ENCODE measurements at regions not wholly inside any gene's neighbourhood (a gene's known extent, or its start where the extent isn't known, plus 50 kb on each side); places are given as distances from the start of the nearest gene placed in this dataset.

DNA sequence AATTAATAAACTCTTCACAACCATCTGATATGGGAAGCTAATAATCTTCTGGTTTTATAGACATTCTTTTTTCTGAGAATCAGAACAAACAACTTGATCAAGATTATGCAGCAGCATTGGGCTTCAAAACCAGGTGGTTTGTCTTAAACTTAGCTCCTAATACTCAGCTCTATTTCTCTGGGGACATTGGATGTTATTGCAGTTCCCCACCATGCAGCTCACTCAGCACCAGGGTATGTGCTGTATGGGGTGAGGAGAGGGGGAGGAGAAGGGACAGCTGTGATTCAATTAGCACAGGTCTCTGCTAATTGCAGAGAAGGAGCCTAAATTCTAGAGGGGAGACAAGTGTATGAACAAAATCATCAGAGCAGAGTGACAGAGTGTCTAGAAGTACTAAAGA is 210.7 kb upstream of the TNC start:
- Histone ChIP-seq H3K27ac (ENCODE audit: low read length) (no peak overlapping the region), H3K27me3 (ENCODE audit: control insufficient read depth, insufficient read depth, low read length) (no peaks in the 10 kb centered on the region), H3K9me3 (ENCODE audit: control insufficient read depth, insufficient read depth, low read length) (no peaks in the 10 kb centered on the region), H3K4me3 (ENCODE audit: low read length) (no peak overlapping the region), H3K4me1 (ENCODE audit: control insufficient read depth, insufficient read depth, low read length) (no peaks in the 10 kb centered on the region), H3K36me3 (ENCODE audit: control insufficient read depth, insufficient read depth, low read length) (no peaks in the 10 kb centered on the region)
- intact Hi-C loops (cut with micrococcal nuclease) = no loop called here
- Mint-ChIP-seq H3K27me3 (ENCODE audit: low read depth in 2 of 2) (no peaks in the 10 kb centered on the region), H3K27ac (no peak overlapping the region), H3K4me1 (no peaks in the 10 kb centered on the region), H3K4me3 (no peak overlapping the region), H3K36me3 (no peaks in the 10 kb centered on the region), H3K9me3 (peaks cover 4 to 7% of the 10 kb centered on the region in 2 donors)
- DNase-seq (no peak), ATAC-seq (no peak)
- TF ChIP-seq, protein P1, sequence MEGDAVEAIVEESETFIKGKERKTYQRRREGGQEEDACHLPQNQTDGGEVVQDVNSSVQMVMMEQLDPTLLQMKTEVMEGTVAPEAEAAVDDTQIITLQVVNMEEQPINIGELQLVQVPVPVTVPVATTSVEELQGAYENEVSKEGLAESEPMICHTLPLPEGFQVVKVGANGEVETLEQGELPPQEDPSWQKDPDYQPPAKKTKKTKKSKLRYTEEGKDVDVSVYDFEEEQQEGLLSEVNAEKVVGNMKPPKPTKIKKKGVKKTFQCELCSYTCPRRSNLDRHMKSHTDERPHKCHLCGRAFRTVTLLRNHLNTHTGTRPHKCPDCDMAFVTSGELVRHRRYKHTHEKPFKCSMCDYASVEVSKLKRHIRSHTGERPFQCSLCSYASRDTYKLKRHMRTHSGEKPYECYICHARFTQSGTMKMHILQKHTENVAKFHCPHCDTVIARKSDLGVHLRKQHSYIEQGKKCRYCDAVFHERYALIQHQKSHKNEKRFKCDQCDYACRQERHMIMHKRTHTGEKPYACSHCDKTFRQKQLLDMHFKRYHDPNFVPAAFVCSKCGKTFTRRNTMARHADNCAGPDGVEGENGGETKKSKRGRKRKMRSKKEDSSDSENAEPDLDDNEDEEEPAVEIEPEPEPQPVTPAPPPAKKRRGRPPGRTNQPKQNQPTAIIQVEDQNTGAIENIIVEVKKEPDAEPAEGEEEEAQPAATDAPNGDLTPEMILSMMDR (IDR thresholded peaks at IDR 0.05) = no peak

DNA sequence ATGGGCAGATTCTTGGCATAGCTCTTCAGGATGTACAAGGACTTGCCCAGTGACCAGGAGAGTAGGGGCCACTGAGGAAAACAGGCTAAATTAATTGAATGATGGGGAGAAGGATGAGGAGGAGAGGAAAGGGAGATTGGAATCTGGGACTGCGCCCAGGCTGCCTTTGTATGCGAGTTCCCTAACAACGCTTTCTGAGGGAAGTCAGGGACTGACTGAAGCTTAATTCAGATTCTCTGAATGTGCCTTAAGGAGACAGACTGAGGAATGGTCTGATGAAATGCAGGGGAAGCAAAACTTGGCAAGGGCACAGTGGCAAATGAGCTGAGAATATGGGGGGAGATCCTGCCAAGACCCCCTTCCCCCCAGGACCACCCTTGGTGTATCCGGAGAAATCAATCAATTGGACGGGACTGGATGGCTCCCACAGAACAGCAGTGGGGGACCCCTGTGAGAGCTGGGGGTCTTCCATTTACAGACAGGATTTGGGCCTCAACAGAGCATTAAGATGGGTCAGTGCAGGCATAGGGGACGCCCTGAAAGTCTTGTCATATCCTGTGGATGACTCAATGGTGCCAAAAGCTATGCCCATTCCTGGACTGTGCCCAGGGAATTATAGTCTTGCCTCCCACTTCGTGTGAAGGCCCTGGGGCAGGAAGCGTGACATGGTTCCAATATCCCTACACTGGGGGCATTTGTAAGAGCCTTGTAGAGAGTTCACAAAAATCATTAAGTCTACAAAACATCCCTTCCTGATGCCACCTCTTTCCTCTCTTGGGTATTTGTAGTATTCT is 215.5 kb upstream of the TNC start:
- ATAC-seq = no peak

DNA sequence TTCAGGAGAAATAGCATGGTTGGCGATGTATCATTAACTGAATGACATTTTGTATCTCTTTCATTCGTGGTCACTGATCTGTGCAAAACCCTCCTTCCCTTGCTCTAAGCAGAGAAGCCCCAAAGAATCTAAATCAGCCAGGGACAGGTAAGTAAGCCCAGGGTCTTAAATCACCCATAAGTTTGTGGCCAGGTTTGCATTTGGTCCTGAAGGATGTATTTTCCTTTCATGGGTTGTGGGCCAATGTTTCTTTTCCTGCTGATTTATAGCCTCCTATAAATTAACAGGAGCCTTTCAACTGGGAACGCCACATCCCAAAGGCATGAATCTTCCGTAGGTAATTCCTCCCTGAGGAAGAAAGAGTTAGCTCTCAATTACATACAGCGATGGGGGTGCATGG is 217.5 kb upstream of the TNC start:
- H3K9me3 ChIP-seq (ENCODE audit: control insufficient read depth, insufficient read depth, low read length) = no peaks in the 10 kb centered on the region
- no peaks in the 10 kb centered on the region for H3K27me3 ChIP-seq (ENCODE audit: control insufficient read depth, insufficient read depth, low read length)
- no peaks in the 10 kb centered on the region for H3K36me3 Mint-ChIP-seq
- TF ChIP-seq, protein P1 (IDR thresholded peaks at IDR 0.05) = no peak
- intact Hi-C loops (cut with micrococcal nuclease) = no loop called here
- no peak overlapping the region for H3K4me3 ChIP-seq (ENCODE audit: low read length)
- ATAC-seq (no peak), DNase-seq (no peak)
- H3K4me1 ChIP-seq (ENCODE audit: control insufficient read depth, insufficient read depth, low read length) = no peaks in the 10 kb centered on the region
- H3K4me1 Mint-ChIP-seq = no peaks in the 10 kb centered on the region
- H3K27ac ChIP-seq (ENCODE audit: low read length) = no peak overlapping the region
- H3K27me3 Mint-ChIP-seq (ENCODE audit: low read depth in 2 of 2) = no peaks in the 10 kb centered on the region
- no peaks in the 10 kb centered on the region for H3K36me3 ChIP-seq (ENCODE audit: control insufficient read depth, insufficient read depth, low read length)
- H3K27ac Mint-ChIP-seq = no peak overlapping the region
- no peak overlapping the region for H3K4me3 Mint-ChIP-seq
- H3K9me3 Mint-ChIP-seq = peaks cover 4 to 9% of the 10 kb centered on the region in 2 donors
- WGBS (ENCODE audit: insufficient coverage) = 83% methylated on average over 5 of the region's 5 CpGs

More for the DNA sequence above, 215.5 kb upstream of the TNC start:
- WGBS (ENCODE audit: insufficient coverage) = 84% methylated on average over 8 of the region's 8 CpGs
- Histone ChIP-seq H3K27ac (ENCODE audit: low read length) (no peak overlapping the region), H3K36me3 (ENCODE audit: control insufficient read depth, insufficient read depth, low read length) (no peaks in the 10 kb centered on the region), H3K4me3 (ENCODE audit: low read length) (no peak overlapping the region), H3K9me3 (ENCODE audit: control insufficient read depth, insufficient read depth, low read length) (no peaks in the 10 kb centered on the region), H3K27me3 (ENCODE audit: control insufficient read depth, insufficient read depth, low read length) (no peaks in the 10 kb centered on the region), H3K4me1 (ENCODE audit: control insufficient read depth, insufficient read depth, low read length) (no peaks in the 10 kb centered on the region)
- H3K27ac Mint-ChIP-seq = no peak overlapping the region
- DNase-seq = no peak
- H3K4me3 Mint-ChIP-seq = no peak overlapping the region
- no peaks in the 10 kb centered on the region for H3K27me3 Mint-ChIP-seq (ENCODE audit: low read depth in 2 of 2)
- H3K9me3 Mint-ChIP-seq = peaks cover 4 to 5% of the 10 kb centered on the region in 2 donors
- no peaks in the 10 kb centered on the region for H3K36me3 Mint-ChIP-seq
- H3K4me1 Mint-ChIP-seq = no peaks in the 10 kb centered on the region
- intact Hi-C loops (cut with micrococcal nuclease) = no loop called here
- TF ChIP-seq, protein P1 (IDR thresholded peaks at IDR 0.05) = no peak

DNA sequence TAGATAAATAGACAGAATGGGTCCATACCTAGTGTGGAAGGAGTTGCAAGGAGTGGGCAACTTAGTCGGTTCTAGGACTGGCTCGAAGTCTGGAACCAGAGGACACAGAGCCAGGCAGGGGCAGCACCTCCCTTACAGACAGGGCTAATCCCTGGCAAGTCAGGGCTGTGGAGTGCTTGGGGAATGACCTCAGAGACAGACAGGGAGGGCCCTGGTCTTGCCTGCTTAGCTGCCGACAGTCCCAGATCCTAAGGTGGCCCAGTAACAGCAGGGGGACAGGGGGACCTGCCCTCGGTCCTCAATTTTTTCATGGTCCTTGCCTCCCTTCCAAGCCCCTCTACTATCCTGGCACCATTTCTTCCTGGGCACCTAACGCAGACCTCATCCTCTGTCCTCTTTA is 222.4 kb upstream of the TNC start:
- no peaks in the 10 kb centered on the region for H3K36me3 Mint-ChIP-seq
- no peaks in the 10 kb centered on the region for H3K27me3 Mint-ChIP-seq (ENCODE audit: low read depth in 2 of 2)
- DNase-seq (no peak), ATAC-seq (no peak)
- H3K9me3 Mint-ChIP-seq = peaks cover 2 to 4% of the 10 kb centered on the region in 2 donors
- no peak overlapping the region for H3K27ac Mint-ChIP-seq
- H3K27ac ChIP-seq (ENCODE audit: low read length) = no peak overlapping the region
- no peaks in the 10 kb centered on the region for H3K27me3 ChIP-seq (ENCODE audit: control insufficient read depth, insufficient read depth, low read length)
- WGBS (ENCODE audit: insufficient coverage) = 84% methylated on average over 5 of the region's 5 CpGs
- H3K9me3 ChIP-seq (ENCODE audit: control insufficient read depth, insufficient read depth, low read length) = no peaks in the 10 kb centered on the region
- TF ChIP-seq, protein P1 (IDR thresholded peaks at IDR 0.05) = no peak
- intact Hi-C loops (cut with micrococcal nuclease) = no loop called here
- H3K36me3 ChIP-seq (ENCODE audit: control insufficient read depth, insufficient read depth, low read length) = no peaks in the 10 kb centered on the region
- no peak overlapping the region for H3K4me3 Mint-ChIP-seq
- no peak overlapping the region for H3K4me3 ChIP-seq (ENCODE audit: low read length)
- H3K4me1 Mint-ChIP-seq = no peaks in the 10 kb centered on the region
- H3K4me1 ChIP-seq (ENCODE audit: control insufficient read depth, insufficient read depth, low read length) = no peaks in the 10 kb centered on the region

Data from natural killer cell (primary cell).